A549 (cell line): ENCODE measurements at regions not wholly inside any gene's neighbourhood (a gene's known extent, or its start where the extent isn't known, plus 50 kb on each side); places are given as distances from the start of the nearest gene placed in this dataset.

Source experiments
- ATAC-seq, 2 experiments: fragments of 200-7000 bp in 1 of 2; fragments of >200 bp in 1 of 2; cut with Nextera tagmentation in 1 of 2; cut with Tn5 transposase in 1 of 2; 3 replicates each; pipeline versions ENCODE4 v1.8.0 to v1.9.1; 2018 to 2020; ENCODE audit warnings: mild to moderate bottlenecking in 1 of 2, moderate library complexity in 1 of 2
- CTCF ChIA-PET: fragments of 300-600 bp; sonication (Branson Sonifier 250); formaldehyde crosslinking; extraction: SDS; loops from one replicate; lab custom pipeline; 2021; ENCODE audit warnings: antibody characterized with exemption, inconsistent platforms; lab: Yijun Ruan, JAX
- POLR2A ChIA-PET: fragments of 350-600 bp; formaldehyde crosslinking; extraction: SDS; loops from one replicate; lab custom pipeline; 2021; ENCODE audit warnings: antibody characterized with exemption, inconsistent platforms; lab: Yijun Ruan, JAX
- DNase-seq, 2 experiments: peaks; one replicate each; pipeline versions ENCODE4 v3.0.0 to v3.0.0-alpha.2; 2011 to 2016; ENCODE audit warnings: low read depth in 1 of 2, low spot score in 1 of 2
- FAIRE-seq: peaks from 2 replicates; lab custom pipeline; 2011; peaks lifted over from hg19 to GRCh38; lab: Jason Lieb, UNC
- H3K27ac ChIP-seq, 2 experiments: fragments of >200 bp; sonication (Bioruptor Twin); formaldehyde crosslinking; 3 replicates each; pipeline ENCODE4 v1.5.1; 2016 to 2017
- H3K4me1 ChIP-seq: fragments of >200 bp; sonication (Bioruptor Twin); formaldehyde crosslinking; 3 replicates; pipeline ENCODE4 v1.6.1; 2016
- H3K4me2 ChIP-seq: fragments of >200 bp; sonication (Bioruptor Twin); formaldehyde crosslinking; 3 replicates; pipeline ENCODE4 v1.6.1; 2016
- H3K4me3 ChIP-seq: fragments of >200 bp; sonication (Bioruptor Twin); formaldehyde crosslinking; 3 replicates; pipeline ENCODE4 v1.5.1; 2016
- H3K9me3 ChIP-seq: fragments of >200 bp; sonication (Bioruptor Twin); formaldehyde crosslinking; 3 replicates; pipeline ENCODE4 v1.6.1; 2016
- CBX2 ChIP-seq: fragments of 200-600 bp; sonication (generic); IDR thresholded peaks from 2 replicates; pipeline ENCODE4 v1.6.1; 2016; ENCODE audit warnings: low read depth, mild to moderate bottlenecking, borderline replicate concordance
- CHD2 ChIP-seq: fragments of 150-350 bp; IDR thresholded peaks from 2 replicates; pipeline ENCODE4 v1.6.1; 2014; ENCODE audit warnings: low read length; ENCODE audit not compliant: partially characterized antibody
- CHD4 ChIP-seq: fragments of 200-600 bp; sonication (generic); IDR thresholded peaks from 2 replicates; pipeline ENCODE4 v1.6.1; 2016; ENCODE audit warnings: antibody characterized with exemption, mild to moderate bottlenecking, borderline replicate concordance
- FOSB ChIP-seq: fragments of 250-450 bp; sonication (Bioruptor Pico); IDR thresholded peaks from 2 replicates; pipeline ENCODE4 v1.5.0; 2020; ENCODE audit warnings: mild to moderate bottlenecking, moderate library complexity
- FOXS1 ChIP-seq: fragments of 250-450 bp; sonication (Bioruptor Pico); IDR thresholded peaks from 2 replicates; pipeline ENCODE4 v1.5.0; 2020; ENCODE audit warnings: mild to moderate bottlenecking, moderate library complexity
- GATA3 ChIP-seq: IDR thresholded peaks from 2 replicates; pipeline ENCODE4 v1.6.1; 2012; ENCODE audit warnings: borderline replicate concordance
- HDAC2 ChIP-seq: fragments of 200-600 bp; sonication (generic); IDR thresholded peaks from 2 replicates; pipeline ENCODE4 v1.6.1; 2016
- HEYL ChIP-seq: fragments of 250-450 bp; sonication (Bioruptor Pico); IDR thresholded peaks from 2 replicates; pipeline ENCODE4 v1.8.0; 2021; ENCODE audit warnings: mild to moderate bottlenecking, moderate library complexity
- JUN ChIP-seq, 2 experiments: fragments of >200 bp; sonication (Bioruptor Twin); formaldehyde crosslinking; IDR thresholded peaks; 2 replicates in 1 of 2; 3 replicates in 1 of 2; pipeline ENCODE4 v1.6.1; 2016 to 2017
- JUNB ChIP-seq: fragments of >200 bp; sonication (Bioruptor Twin); formaldehyde crosslinking; IDR thresholded peaks from 2 replicates; pipeline ENCODE4 v1.6.1; 2016
- KDM5A ChIP-seq: fragments of 200-600 bp; sonication (generic); IDR thresholded peaks from 2 replicates; pipeline ENCODE4 v1.6.1; 2016; ENCODE audit warnings: antibody characterized with exemption, mild to moderate bottlenecking
- MAFK ChIP-seq: fragments of 450-650 bp; IDR thresholded peaks from 2 replicates; pipeline ENCODE4 v1.6.1; 2014; ENCODE audit not compliant: partially characterized antibody
- MYC ChIP-seq: IDR thresholded peaks from 2 replicates; pipeline ENCODE4 v1.6.1; 2012; ENCODE audit warnings: mild to moderate bottlenecking, inconsistent platforms, low read length, improper control_type of control experiment, borderline replicate concordance
- NR3C1 ChIP-seq: fragments of >200 bp; sonication (Bioruptor Twin); formaldehyde crosslinking; IDR thresholded peaks from 3 replicates; pipeline ENCODE4 v1.6.1; 2017
- POLR2A ChIP-seq: IDR thresholded peaks from 2 replicates; pipeline ENCODE4 v1.6.1; 2012; ENCODE audit warnings: mild to moderate bottlenecking, low read length
- RAD21 ChIP-seq, 2 experiments: fragments of >200 bp in 1 of 2; sonication (Bioruptor Twin) in 1 of 2; formaldehyde crosslinking in 1 of 2; IDR thresholded peaks in 1 of 2; conservative IDR thresholded peaks in 1 of 2; 2 replicates in 1 of 2; 3 replicates in 1 of 2; pipeline ENCODE4 v1.6.1; 2012 to 2018; ENCODE audit warnings: inconsistent platforms in 1 of 2
- RARB ChIP-seq: fragments of 250-450 bp; sonication (Bioruptor Pico); IDR thresholded peaks from 2 replicates; pipeline ENCODE4 v1.8.0; 2021; ENCODE audit warnings: mild to moderate bottlenecking, moderate library complexity
- RCOR1 ChIP-seq: fragments of 150-350 bp; IDR thresholded peaks from 2 replicates; pipeline ENCODE4 v1.6.1; 2014; ENCODE audit warnings: antibody characterized with exemption, low read length, low read depth
- SREBF2 ChIP-seq: fragments of 450-650 bp; IDR thresholded peaks from 2 replicates; pipeline ENCODE4 v1.6.1; 2014; ENCODE audit warnings: mild to moderate bottlenecking, moderate library complexity
- TFCP2L1 ChIP-seq: fragments of 250-450 bp; sonication (Bioruptor Pico); IDR thresholded peaks from 2 replicates; pipeline ENCODE4 v1.5.0; 2021; ENCODE audit warnings: mild to moderate bottlenecking
- TP53 ChIP-seq: fragments of 250-450 bp; sonication (Bioruptor Pico); IDR thresholded peaks from 2 replicates; pipeline ENCODE4 v1.5.0; 2021; ENCODE audit warnings: mild to moderate bottlenecking, moderate library complexity
- ZC3H11A ChIP-seq: fragments of 450-650 bp; IDR thresholded peaks from 2 replicates; pipeline ENCODE4 v1.6.1; 2014; ENCODE audit warnings: antibody characterized with exemption, mild to moderate bottlenecking
- WGBS: methylation state at CpG from one replicate; pipeline ENCODE4 v1.1.6; 2017; ENCODE audit errors: missing lambda C conversion rate; 5-methylcytosine and 5-hydroxymethylcytosine counted together
- TF ChIP-seq, protein P1 (sequence below): IDR thresholded peaks from 2 replicates; pipeline ENCODE4 v1.6.1; 2012; ENCODE audit warnings: low read depth, borderline replicate concordance
- TF ChIP-seq, protein P2 (sequence below): fragments of 150-350 bp; IDR thresholded peaks from 2 replicates; pipeline ENCODE4 v1.6.1; 2014; ENCODE audit warnings: low read depth, mild to moderate bottlenecking, low read length

DNA sequence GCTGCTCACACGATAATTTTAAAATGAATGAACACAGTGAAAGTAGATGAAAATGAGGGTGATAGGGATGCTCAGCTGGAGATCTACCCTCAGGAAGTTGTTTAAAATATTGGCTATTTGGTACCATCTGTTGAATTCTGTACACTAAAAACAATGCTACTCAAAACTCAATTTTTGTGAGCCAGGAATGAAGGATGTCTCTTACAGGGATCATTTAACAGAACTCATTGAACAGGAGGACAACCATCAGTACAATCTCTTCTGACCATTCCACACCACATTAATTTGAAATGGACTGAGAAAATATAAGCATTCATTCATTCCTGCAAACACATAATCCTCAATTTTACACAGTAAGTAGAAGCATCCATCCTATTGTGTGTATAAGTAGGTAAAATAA lies 1355.1 kb upstream of the CRIM1 start:
- TF ChIP-seq JUN (IDR thresholded peaks at IDR 0.05), result no peak
- TF ChIP-seq HEYL (CRISPR knock-in tag), result no peak
- no peak for TF ChIP-seq MAFK
- no peak for TF ChIP-seq FOXS1
- TF ChIP-seq ZC3H11A, result no peak
- TF ChIP-seq GATA3, result no peak
- TF ChIP-seq JUNB, result no peak
- no peak for TF ChIP-seq SREBF2
- no peak for TF ChIP-seq HDAC2
- no peak for TF ChIP-seq FOSB
- TF ChIP-seq, protein P1, sequence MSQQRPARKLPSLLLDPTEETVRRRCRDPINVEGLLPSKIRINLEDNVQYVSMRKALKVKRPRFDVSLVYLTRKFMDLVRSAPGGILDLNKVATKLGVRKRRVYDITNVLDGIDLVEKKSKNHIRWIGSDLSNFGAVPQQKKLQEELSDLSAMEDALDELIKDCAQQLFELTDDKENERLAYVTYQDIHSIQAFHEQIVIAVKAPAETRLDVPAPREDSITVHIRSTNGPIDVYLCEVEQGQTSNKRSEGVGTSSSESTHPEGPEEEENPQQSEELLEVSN, result no peak
- no peak for TF ChIP-seq RARB (CRISPR knock-in tag)
- TF ChIP-seq TFCP2L1 (CRISPR knock-in tag), result no peak
- no peak for TF ChIP-seq CBX2
- TF ChIP-seq, protein P2, sequence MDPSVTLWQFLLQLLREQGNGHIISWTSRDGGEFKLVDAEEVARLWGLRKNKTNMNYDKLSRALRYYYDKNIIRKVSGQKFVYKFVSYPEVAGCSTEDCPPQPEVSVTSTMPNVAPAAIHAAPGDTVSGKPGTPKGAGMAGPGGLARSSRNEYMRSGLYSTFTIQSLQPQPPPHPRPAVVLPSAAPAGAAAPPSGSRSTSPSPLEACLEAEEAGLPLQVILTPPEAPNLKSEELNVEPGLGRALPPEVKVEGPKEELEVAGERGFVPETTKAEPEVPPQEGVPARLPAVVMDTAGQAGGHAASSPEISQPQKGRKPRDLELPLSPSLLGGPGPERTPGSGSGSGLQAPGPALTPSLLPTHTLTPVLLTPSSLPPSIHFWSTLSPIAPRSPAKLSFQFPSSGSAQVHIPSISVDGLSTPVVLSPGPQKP, result no peak
- TF ChIP-seq CHD4, result no peak
- TF ChIP-seq RCOR1, result no peak
- Histone ChIP-seq H3K4me3 (no peak overlapping the region), H3K4me2 (no peak overlapping the region), H3K27ac (no peak overlapping the region), H3K4me1 (no peaks in the 10 kb centered on the region), H3K9me3 (no peaks in the 10 kb centered on the region)
- DNase-seq (no peak), ATAC-seq (no peak), FAIRE-seq (no peak)
- ChIA-PET POLR2A (no interaction called here), CTCF (no interaction called here)
- WGBS, result 24% methylated on average over 1 of the region's 1 CpG

- FAIRE-seq (no peak), ATAC-seq (no peak), DNase-seq (no peak)
- Histone ChIP-seq H3K4me2 (no peak overlapping the region), H3K4me3 (no peak overlapping the region), H3K4me1 (no peaks in the 10 kb centered on the region), H3K27ac (no peak overlapping the region), H3K9me3 (no peaks in the 10 kb centered on the region)
- TF ChIP-seq HDAC2 (no peak), RAD21 (conservative IDR thresholded peaks at IDR 0.05 in 1 of 2, IDR thresholded peaks at IDR 0.05 in 1 of 2) (no peak), KDM5A (no peak), JUNB (no peak), RARB (CRISPR knock-in tag) (no peak), POLR2A (no peak)
- 15% methylated on average over 5 of the region's 5 CpGs for WGBS
- ChIA-PET CTCF (no interaction called here), POLR2A (no interaction called here)
Observed at GRCh38 chr2:34998741-34999140, 1356.8 kb upstream of the CRIM1 start.

DNA sequence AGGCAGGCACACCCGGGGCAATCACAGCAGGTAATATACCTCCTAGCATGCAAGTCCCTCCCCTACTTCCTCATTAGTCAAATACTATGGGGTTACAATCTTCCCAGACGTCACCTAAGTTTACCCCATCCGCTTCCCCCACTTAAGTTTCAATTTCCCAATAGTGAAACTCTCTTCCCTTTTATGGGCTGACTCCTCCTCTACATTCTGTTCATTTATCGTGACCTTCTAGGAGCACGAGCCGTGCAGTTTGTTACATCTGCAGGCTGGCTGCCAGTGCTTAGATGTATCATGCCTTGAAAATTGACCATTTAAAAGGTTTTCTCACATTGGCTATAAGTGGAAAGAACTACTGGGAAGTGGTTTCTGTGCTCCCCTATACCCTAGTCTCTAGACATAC lies 1357.8 kb upstream of the CRIM1 start:
- ChIA-PET CTCF (no interaction called here), POLR2A (no interaction called here)
- FAIRE-seq (no peak), ATAC-seq (no peak), DNase-seq (no peak)
- Histone ChIP-seq H3K27ac (no peak overlapping the region), H3K4me2 (no peak overlapping the region), H3K4me1 (no peaks in the 10 kb centered on the region), H3K4me3 (no peak overlapping the region), H3K9me3 (no peaks in the 10 kb centered on the region)
- TF ChIP-seq MYC, result no peak
- TF ChIP-seq KDM5A, result no peak
- TF ChIP-seq RCOR1, result no peak
- WGBS, result 40% methylated on average over 6 of the region's 6 CpGs

DNA sequence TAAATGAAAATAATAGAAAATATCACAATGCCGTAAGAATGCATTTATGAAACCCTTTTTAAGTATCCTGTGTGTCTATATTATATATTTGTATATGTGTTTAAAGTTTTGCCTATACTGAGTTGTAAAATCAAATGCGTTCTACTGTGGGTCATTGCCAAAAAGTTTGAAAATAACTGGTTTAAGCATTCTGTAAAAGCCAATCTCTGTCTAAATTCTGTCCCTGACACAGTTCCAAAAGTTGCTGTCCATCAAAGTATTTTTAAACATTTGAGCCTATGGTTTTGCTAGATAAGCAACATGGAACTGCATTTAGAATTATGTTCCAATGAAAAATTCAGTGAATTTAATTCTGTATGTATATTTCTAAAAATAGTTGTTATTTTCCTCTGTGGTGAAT lies 1360.4 kb upstream of the CRIM1 start:
- H3K4me2 ChIP-seq, result no peak overlapping the region
- H3K4me3 ChIP-seq, result no peak overlapping the region
- CTCF ChIA-PET, result no interaction called here
- 7% methylated on average over 2 of the region's 2 CpGs for WGBS
- no peak for FAIRE-seq
- no peaks in the 10 kb centered on the region for H3K9me3 ChIP-seq
- no peak overlapping the region for H3K27ac ChIP-seq
- no peaks in the 10 kb centered on the region for H3K4me1 ChIP-seq
- no peak for TF ChIP-seq SREBF2
- TF ChIP-seq TP53 (CRISPR knock-in tag), result no peak
- TF ChIP-seq KDM5A, result no peak
- no peak for TF ChIP-seq NR3C1
- no peak for TF ChIP-seq CHD2
- TF ChIP-seq, all 56 proteins: peak for 0
- DNase-seq (no peak), ATAC-seq (no peak)
- POLR2A ChIA-PET, result no interaction called here
